Adipocyte (in vitro differentiated cells): ENCODE measurements at regions not wholly inside any gene's neighbourhood (a gene's known extent, or its start where the extent isn't known, plus 50 kb on each side); places are given as distances from the start of the nearest gene placed in this dataset.

ENCODE experiments used
- DNase-seq: peaks from one replicate; pipeline ENCODE4 v3.0.0-alpha.2; 2015; ENCODE audit warnings: low read depth
- H3K27me3 ChIP-seq: replicated peaks from 2 replicates; pipeline ENCODE4 v1.7.0; 2013; ENCODE audit warnings: mild to moderate bottlenecking, low read length, moderate library complexity; ENCODE audit not compliant: control insufficient read depth, insufficient read depth
- H3K36me3 ChIP-seq: 2 replicates; pipeline ENCODE4 v1.7.0; 2013; ENCODE audit warnings: low read length, mild to moderate bottlenecking, moderate library complexity; ENCODE audit not compliant: control insufficient read depth, insufficient read depth, severe bottlenecking
- H3K4me1 ChIP-seq: 2 replicates; pipeline ENCODE4 v1.7.0; 2013; ENCODE audit warnings: mild to moderate bottlenecking, low read length, moderate library complexity; ENCODE audit not compliant: control insufficient read depth, insufficient read depth
- H3K4me3 ChIP-seq: 2 replicates; pipeline ENCODE4 v1.7.0; 2013; ENCODE audit warnings: mild to moderate bottlenecking, low read length, moderate library complexity
- H3K9ac ChIP-seq: 2 replicates; pipeline ENCODE4 v1.7.0; 2013; ENCODE audit warnings: mild to moderate bottlenecking, low read length, moderate library complexity
- H3K9me3 ChIP-seq: 2 replicates; pipeline ENCODE4 v1.7.0; 2013; ENCODE audit warnings: mild to moderate bottlenecking, low read length, moderate library complexity; ENCODE audit not compliant: control insufficient read depth

DNA sequence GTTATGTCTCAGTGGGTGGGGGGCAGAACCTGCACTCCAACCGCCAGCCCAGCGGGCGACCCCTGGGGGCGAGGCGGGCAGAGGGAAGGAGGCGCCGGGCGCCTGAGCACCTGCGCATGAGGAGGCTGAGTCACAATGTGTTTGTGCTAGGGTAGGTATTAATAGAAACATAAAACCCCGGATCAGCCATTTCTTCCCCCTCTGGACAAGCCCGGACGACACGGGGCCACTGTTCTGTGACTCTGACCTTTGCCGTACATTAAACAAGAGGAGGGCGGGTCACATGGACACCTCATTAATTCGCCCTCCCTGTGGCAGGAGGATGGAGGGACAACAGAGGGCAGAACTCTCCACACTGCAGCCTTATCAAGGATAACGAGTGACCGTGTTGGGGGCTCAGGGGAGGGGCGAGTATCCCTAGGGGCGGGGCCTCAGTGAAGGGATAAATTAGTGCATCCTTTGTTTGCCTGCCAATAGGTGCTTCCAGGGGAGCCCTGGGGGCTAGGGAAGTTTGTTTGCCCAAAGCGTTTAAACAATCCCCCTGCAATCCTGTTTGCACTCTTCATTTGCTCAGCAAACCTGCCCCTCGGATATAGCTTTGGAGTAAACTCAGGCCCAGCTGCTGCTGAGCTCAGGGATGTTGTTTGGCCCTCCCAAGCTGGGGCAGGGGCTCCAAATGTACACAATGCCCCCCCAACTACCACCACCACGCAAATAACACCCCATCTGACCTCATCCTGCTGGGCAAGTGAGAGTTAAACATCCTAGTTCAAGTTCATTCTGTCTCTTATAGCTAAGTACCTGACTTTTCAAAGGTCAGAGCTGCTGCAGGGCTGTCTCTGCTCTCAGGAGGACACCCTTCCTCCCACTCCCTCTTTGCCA is 171.2 kb upstream of the GLI2 start:
- H3K36me3 ChIP-seq, result no peaks in the 10 kb centered on the region
- no peak overlapping the region for H3K9ac ChIP-seq

DNA sequence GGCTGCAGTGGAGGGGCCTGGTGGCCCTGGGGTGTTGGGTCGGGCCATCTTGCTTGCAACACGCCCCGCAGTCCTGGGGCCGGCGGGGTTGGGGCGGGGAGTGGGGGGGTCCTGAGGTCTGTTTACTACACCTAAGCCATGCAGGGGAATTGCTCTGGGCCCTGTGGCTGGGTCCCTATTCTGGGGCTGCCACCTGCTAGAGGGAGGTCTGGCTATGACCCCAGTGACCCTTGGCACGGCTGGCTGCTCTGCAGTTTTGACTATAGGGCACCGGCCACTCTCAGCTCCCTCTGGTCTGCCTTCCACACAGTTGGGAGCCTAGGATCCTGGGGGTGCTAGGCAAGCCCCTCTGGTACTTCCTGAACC is 170.6 kb upstream of the GLI2 start:
- Histone ChIP-seq H3K4me1 (peaks cover 30% of the 10 kb centered on the region), H3K4me3 (no peak overlapping the region), H3K36me3 (no peaks in the 10 kb centered on the region), H3K9me3 (no peaks in the 10 kb centered on the region), H3K27me3 (peaks cover 6% of the 10 kb centered on the region), H3K9ac (no peak overlapping the region)
- DNase-seq, result no peak

More for the DNA sequence above, 171.2 kb upstream of the GLI2 start:
- H3K27me3 ChIP-seq, result no peaks in the 10 kb centered on the region
- no peak for DNase-seq
- peaks cover 28% of the 10 kb centered on the region for H3K4me1 ChIP-seq
- H3K4me3 ChIP-seq, result no peak overlapping the region
- no peaks in the 10 kb centered on the region for H3K9me3 ChIP-seq

DNA sequence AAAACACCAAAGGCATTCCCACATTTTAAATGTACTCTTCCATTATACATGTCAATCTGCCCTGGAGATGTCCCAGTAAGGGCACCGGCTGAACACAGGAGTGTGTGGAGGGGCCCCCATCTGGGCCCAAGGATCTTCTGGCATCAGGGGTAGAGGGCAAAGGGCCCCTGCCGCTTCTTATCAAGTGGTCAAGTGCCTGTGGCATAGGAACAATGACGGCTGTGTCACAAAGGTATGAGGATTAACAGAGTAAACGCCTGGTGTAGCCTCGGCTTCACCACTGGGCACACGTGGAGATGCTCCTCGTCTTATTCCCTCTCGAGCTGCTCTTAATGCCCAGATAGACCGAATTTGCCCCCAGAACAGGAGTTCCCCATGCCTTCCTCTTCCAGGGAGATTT is 169.7 kb upstream of the GLI2 start:
- Histone ChIP-seq H3K27me3 (peaks cover 11% of the 10 kb centered on the region), H3K36me3 (no peaks in the 10 kb centered on the region), H3K4me1 (peaks cover 32% of the 10 kb centered on the region), H3K9ac (no peak overlapping the region), H3K9me3 (no peaks in the 10 kb centered on the region), H3K4me3 (no peak overlapping the region)
- no peak for DNase-seq

DNA sequence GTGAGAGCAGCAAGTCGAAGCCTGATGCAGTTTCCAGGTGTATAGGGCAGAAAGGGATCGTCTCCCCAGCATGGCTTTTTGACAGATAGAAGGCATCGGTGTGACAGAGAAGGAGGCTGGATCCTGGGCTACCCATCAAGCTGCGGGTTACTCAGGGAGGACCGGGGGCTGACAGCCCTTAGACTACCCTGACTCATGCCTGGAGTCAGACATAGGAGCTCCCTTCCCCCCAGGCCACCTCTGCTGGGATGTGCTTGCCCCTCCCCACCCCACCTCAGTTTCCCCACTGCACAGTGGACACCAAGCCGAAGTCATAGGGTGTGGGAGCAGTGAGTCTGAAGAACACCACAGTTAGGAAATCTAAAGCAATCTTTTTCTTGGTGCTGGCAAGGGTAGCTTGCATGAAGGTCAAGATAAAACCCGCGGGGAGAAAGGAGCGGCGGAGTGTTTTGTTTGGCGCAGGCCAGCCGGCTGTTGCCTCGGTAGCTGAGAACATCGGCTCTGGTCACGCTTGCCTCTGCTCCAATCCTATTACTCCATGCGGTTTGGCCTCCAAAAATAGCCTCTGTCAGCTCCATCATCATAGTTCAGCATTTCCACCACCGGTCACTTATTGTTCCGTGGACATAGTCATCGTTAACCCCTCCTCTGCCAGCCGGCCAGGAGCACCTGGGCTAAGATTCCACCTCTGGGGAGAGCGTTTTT is 169.2 kb upstream of the GLI2 start:
- Histone ChIP-seq H3K9me3 (no peaks in the 10 kb centered on the region), H3K36me3 (no peaks in the 10 kb centered on the region), H3K4me3 (peak overlapping the region; percentile 20), H3K4me1 (peaks cover 32% of the 10 kb centered on the region), H3K27me3 (peaks cover 11% of the 10 kb centered on the region), H3K9ac (peak overlapping the region; percentile 13)
- peak; percentile 89 for DNase-seq

DNA sequence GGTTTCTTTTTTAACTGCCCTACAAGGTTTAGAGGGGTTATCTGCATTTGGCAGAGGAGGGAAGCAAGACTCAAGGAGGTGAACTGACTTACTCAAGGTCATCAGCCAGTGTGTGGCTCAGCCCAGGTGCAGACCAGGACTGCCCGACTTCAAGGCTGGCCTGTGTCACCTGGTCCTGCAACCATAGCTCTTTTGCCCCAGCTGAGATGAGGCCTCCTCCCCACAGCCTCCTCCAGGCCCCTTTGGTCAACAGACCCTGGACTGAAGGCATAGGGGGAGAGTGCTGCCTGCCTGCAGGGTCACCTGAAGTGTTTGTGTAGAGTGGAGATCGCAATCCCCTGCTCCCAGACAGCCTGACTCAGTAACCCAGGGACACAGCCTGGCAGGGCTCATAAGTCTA is 168.5 kb upstream of the GLI2 start:
- H3K4me1 ChIP-seq, result peaks cover 32% of the 10 kb centered on the region
- DNase-seq, result no peak
- H3K9me3 ChIP-seq, result no peaks in the 10 kb centered on the region
- H3K4me3 ChIP-seq, result peak overlapping the region; percentile 20
- no peaks in the 10 kb centered on the region for H3K36me3 ChIP-seq
- peaks cover 11% of the 10 kb centered on the region for H3K27me3 ChIP-seq
- peak overlapping the region; percentile 13 for H3K9ac ChIP-seq

DNA sequence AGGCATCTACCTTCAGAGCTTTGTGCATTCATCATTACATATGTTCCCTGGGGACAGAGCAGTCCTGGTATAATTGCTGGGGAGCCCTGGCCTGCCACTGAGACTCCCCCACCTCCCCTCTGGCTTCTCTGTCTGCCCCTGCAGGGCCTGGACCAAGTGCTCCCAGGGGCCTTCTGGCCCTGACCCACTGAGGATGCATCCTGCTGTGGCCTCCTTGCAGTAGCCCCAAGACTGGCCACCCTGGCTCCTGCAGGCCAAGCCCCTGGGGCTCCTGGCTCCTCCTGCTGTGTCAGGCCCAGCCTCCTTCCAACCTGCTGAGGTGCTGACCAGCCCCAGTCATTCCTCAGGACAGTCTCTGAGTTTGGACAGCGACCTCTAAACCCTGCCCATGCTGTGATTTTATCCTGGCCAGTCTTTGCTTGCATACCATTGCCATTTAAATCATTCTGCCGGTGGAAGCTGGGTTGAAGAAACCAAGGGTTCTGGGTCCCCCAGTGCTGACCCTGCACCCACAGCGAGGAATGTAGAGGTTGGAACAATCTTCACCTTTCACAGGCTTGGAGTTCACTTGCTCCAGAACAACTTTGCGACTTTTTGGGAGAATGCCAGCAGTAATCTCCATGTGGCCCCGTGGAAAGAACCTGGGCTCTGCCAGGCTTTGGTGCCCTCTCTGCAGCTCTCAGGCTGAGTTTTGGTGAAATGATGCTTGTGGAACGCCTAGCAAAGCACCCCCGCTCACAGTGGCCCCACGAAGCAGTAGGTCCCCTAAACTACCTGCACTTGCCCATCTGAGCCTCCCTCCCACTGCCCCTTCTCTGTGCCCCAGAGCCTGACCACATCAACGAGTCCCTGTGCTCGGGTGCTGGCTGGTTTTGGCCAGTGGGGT is 167.3 kb upstream of the GLI2 start:
- Histone ChIP-seq H3K9ac (no peak overlapping the region), H3K4me3 (no peak overlapping the region), H3K36me3 (no peaks in the 10 kb centered on the region), H3K27me3 (peaks cover 22% of the 10 kb centered on the region), H3K4me1 (peaks cover 32% of the 10 kb centered on the region), H3K9me3 (no peaks in the 10 kb centered on the region)
- no peak for DNase-seq

DNA sequence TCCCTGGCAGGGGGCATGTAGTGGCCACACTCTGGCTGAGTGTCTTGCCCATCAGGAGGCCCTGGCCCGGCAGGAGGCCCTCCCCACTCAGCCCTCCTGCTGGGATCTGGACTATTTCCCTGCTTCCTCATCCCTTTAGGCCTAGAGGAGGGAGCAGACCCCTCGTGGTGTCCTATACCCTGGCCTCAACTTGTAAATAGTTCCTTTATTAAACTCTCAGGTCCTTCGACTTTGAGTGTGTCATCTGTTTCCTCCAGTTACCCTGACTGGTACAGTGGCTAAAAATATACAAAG is 166.7 kb upstream of the GLI2 start:
- Histone ChIP-seq H3K9me3 (no peaks in the 10 kb centered on the region), H3K9ac (no peak overlapping the region), H3K4me1 (peaks cover 32% of the 10 kb centered on the region), H3K4me3 (no peak overlapping the region), H3K27me3 (peaks cover 24% of the 10 kb centered on the region), H3K36me3 (no peaks in the 10 kb centered on the region)
- DNase-seq, result no peak

DNA sequence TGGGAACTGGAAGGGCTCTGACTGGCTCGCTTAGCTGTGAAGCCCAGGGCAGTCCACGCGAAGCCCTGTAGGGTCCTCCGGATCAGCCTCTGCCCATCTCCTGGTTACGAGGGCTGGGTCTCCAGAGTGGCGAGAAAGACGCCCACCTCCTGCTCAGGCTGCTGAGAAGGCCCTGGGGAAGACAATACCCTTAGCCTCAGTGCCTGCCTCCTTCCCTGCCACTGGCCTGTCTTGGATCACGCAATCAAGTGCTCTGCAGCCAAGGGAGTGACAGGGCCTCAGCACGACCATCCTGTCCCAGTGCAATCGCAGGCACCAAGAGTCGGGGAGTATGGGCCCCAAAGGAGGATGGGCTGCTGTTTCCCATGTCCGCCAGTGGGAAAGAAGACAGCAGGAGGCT is 165.7 kb upstream of the GLI2 start:
- Histone ChIP-seq H3K9me3 (no peaks in the 10 kb centered on the region), H3K4me1 (peaks cover 32% of the 10 kb centered on the region), H3K36me3 (no peaks in the 10 kb centered on the region), H3K27me3 (peaks cover 28% of the 10 kb centered on the region), H3K9ac (no peak overlapping the region), H3K4me3 (no peak overlapping the region)
- no peak for DNase-seq

DNA sequence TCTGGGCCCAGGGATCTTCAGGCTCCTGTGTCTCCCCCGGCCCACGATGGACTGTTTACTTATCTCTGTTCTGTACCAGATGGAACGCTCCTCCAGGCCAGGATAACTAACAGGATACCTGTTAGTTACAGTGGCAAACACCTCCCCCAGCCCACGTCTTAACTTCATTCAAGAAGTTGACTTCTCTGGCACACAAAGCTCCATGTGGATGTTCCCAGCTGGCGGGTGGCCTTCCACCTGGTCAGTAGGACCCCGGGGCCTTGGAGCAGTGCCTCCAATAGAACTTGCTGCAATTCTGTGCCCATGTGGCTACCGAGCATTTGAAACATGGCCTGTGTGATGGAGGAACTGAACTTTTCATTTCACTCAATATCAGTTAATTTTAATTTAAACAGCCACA is 165.1 kb upstream of the GLI2 start:
- H3K36me3 ChIP-seq, result no peaks in the 10 kb centered on the region
- H3K9me3 ChIP-seq, result no peaks in the 10 kb centered on the region
- H3K9ac ChIP-seq, result no peak overlapping the region
- no peak for DNase-seq
- H3K4me3 ChIP-seq, result no peak overlapping the region
- H3K27me3 ChIP-seq, result peaks cover 34% of the 10 kb centered on the region
- peaks cover 27% of the 10 kb centered on the region for H3K4me1 ChIP-seq

DNA sequence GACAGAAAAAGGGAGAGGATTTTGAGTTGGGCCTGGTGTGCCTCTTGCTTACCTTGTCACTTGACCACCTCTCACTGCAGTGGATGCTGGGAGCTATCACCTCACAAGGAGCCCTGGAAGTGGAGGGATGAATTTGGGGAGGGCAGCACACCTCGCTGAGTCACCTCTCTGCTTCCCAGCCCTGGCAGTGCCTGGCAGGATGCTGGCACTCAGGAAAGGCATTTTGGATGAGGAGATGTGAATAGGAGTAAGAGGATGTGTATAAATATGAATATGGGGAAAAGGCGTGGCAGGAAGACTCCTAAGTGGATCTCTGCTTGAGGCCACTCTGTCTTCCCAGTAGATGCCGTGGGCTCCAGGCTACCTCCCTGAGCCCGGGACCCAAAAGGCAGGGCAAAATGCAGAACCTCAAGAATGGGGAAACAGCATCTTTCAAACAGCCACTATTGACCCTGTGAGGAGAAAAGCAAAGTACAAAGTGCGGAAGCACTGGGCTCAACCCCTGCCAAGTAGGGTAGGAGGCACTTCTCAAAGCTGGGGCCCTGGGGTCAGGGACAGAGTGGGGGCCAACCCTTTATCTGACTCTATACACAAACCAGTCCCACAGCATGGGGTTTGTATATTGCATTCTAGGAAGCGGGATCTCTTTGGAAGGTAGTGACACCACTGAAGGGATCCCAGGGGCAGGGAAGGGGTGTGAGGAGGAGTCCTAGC is 164.5 kb upstream of the GLI2 start:
- peaks cover 40% of the 10 kb centered on the region for H3K27me3 ChIP-seq
- H3K4me3 ChIP-seq, result no peak overlapping the region
- no peaks in the 10 kb centered on the region for H3K36me3 ChIP-seq
- H3K4me1 ChIP-seq, result peaks cover 23% of the 10 kb centered on the region
- H3K9me3 ChIP-seq, result no peaks in the 10 kb centered on the region
- no peak overlapping the region for H3K9ac ChIP-seq
- no peak for DNase-seq
